HG03139 (cell line): ENCODE measurements at regions not wholly inside any gene's neighbourhood (a gene's known extent, or its start where the extent isn't known, plus 50 kb on each side); places are given as distances from the start of the nearest gene placed in this dataset.
"Not testable (repeated sequence)": the region's sequence is repeated elsewhere in the genome, so short reads cannot be mapped to it uniquely, and the experiment has no call there.

Experiments used
- ATAC-seq: cut with Tn5 transposase; IDR thresholded peaks from one replicate; pipeline ENCODE4 v1.9.1; 2021; ENCODE audit not compliant: unreplicated experiment

DNA sequence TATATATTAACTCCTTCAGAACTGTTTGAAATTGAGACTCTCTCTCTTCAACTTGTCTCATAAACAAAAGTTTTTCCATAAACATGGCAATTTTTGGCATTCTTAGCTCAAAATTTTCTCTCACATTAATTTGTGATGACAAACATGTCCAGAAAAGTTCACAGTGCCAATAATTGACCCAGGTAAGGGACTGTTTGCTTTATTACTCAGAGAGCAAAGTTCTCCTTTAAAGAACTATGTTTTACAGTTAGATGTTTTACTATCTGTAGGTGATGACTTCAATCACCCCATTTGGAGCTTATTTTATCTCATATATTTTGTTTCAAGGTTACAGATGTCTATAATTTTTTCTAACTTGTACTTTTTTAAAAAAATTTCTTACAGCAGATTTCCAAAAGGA lies 855.6 kb downstream of the SLC16A7 start:
- no peak for ATAC-seq

GRCh38 chr12:60465060-60465459 lies 869.2 kb downstream of the SLC16A7 start:
- ATAC-seq: no peak

DNA sequence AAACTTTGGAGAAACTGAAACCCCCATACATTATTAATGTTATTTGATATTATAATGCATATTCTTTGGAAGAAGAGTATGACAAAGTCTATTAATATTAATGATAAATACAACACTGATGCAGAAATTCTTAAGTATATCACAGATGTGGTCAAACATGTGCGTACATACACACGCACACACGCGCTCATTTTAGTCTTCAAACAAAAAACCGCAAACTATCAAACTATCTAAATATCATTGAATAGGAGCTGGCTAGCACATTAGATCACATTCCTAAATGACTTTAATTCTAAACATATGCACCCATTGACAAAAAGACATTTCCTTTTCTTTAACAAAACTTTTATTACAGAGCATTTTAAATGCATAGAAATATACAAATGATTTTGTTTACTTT lies 872.7 kb downstream of the SLC16A7 start:
- no peak for ATAC-seq

DNA sequence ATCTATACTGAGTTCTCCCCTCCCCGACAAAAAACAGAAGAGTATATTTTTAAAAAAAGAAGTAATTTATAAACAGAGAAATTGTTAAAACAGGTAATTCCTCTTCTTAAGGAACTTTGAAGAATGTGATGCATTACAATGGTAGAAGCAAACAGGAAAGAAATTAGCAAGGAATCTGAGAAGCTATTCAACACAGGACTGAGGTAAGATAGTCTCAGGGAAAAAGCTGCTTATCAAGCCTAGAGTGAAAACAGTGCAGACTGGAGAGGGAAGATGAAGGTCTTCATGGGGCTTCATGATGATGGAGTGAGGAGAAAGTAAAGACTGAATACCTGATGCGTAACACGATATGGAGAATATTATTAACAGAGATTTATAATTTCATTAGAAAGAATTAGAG lies 880.0 kb downstream of the SLC16A7 start:
- ATAC-seq: no peak

GRCh38 chr12:60487284-60487683 lies 891.5 kb downstream of the SLC16A7 start:
- no peak for ATAC-seq

- ATAC-seq: no peak
Observed at GRCh38 chr12:60489071-60489470, 893.2 kb downstream of the SLC16A7 start.

DNA sequence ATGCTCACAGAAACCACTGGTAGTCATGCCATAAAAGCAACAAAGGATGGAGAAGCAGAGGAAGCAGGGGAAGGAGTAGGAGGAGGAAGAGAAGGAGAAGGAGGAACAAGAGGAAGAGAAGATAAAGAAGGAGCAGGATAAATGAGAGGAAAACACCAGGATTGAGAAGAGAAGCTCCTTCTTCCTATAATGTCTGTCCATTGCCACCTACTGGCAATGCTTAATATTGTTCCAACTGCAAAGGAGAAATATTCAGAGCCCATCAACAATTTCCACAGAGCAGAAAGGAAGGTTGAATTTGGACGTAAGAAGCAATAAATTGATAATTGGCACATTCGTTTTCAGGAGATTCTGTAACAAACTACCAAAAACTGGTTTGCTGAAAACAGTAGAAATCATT lies 898.4 kb downstream of the SLC16A7 start:
- ATAC-seq: no peak

DNA sequence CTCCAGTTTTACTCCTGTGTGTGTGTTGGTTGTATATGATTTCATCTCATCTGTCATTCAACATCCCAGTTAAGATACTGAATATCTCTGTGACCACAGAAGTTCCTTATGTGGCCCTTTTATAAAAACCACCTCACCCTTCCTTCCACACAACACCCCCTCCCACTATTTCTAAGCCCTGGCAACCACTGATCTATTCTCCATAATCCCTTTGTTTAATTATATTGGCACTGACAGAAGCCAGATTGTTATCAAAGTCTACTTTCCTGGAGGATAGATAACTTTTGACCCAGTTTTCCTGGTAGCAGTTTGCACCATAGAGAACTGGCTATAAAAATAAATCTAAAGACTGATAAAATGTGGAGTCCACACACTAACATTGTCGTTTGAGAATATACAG lies 902.8 kb downstream of the SLC16A7 start:
- no peak for ATAC-seq

DNA sequence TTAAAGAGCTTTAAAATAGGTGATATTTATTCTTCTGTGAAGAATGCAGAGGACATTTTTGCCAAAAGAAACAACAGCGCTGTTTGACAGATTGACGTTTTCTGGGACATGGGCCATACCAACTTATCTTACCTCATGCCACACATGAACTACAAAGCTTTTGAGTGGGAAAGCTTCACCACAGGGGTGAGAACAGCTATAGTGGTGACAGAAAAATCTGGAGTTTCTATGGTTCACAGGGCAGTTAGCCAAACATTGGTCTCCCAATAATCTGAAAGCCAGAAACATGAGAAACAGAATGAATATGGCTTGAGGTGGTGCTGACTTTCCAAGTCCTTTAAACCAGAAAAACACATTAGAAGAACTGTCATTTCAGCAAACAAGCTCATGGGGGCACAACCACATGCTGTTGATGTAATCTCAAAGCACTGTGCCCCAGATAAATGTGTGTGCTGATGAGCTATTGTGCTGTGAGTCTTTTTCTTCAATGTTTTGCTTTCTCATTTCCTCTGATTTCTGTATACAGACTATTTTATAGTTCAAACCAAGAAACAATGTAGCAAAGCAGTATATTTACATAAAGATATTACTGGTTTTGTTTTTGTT lies 905.4 kb downstream of the SLC16A7 start:
- ATAC-seq: no peak

- ATAC-seq: no peak
Observed at GRCh38 chr12:60522684-60523400, 927.0 kb downstream of the SLC16A7 start.

DNA sequence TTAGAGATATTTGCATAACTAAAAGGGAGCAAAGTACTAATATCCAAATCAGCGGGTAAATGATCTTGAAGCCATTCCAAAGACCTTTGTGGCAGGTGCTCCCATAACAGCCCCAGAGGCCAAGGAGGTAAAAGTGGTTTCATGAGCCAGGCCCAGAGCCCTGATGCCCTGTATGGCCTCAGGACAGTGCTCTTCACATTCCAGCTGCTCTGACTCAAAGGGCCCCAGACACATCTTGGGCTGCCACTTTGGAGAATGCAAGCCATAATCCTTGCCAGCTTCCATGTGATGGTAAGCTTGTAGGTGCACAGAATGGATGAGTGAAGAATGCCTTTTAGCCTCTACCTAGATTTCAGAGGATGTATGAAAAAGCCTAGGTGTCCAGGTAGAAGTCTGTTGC lies 933.4 kb downstream of the SLC16A7 start:
- ATAC-seq: no peak

- ATAC-seq: no peak
Observed at GRCh38 chr12:60529723-60530122, 933.9 kb downstream of the SLC16A7 start.

DNA sequence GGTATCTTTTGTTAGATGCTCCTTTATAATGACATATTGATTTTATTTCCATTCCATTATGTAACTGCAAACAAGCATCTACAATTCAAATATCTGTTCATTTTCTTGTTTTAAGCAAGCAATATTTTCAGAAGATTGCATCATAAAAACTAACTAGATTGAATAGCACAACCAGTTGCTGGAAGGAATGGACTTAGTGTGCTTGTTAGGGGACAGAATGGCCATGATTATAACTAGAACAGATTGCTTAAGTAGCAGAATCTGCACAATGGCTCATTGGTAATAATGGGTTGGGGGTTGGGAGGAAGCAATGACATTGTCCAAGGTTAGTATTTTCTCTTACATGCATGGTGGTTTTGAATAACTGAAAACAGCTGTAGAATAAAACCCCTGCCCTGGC lies 939.5 kb downstream of the SLC16A7 start:
- no peak for ATAC-seq

GRCh38 chr12:60539592-60539991 lies 943.8 kb downstream of the SLC16A7 start:
- ATAC-seq: no peak

DNA sequence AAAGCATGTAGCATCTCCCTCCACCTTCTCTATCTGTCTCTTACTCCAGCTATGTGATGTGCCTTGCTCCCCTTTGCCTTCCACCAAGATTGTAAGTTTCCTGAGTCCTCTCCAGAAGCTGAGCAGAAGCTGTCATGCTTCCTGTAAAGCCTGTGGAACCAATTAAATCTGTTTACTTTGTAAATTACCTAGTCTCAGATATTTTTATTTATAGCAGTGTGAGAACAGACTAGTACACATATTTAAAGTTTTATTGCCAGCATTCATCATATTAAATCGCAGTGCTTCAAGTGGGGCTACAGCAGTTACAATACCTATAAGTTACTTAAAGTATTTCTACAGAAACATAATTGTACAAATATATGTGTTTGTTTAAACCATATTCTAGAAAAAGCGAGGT lies 973.1 kb downstream of the SLC16A7 start:
- ATAC-seq: no peak

DNA sequence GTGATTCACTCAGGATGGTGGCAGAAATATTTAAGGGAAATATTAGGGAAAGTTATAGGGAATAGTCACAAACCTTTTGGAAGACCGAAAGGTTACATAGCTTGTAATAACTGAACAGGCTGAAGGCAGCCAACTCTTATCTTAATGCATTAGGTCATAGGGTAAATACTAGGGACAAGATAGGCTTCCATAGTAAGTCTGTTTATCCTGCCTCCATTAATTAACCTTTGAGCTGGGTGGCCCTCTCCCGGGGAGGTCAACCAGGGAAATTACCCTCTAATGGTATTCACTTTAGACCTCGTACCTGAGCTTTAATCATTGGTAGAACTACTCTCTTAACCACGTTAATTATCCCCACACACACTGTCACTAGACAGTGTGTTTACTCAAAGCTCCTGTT lies 981.8 kb downstream of the SLC16A7 start:
- ATAC-seq: no peak

- not testable (repeated sequence) for ATAC-seq
Observed at GRCh38 chr12:60587664-60588063, 991.8 kb downstream of the SLC16A7 start.

GRCh38 chr12:60594035-60594711 lies 998.3 kb downstream of the SLC16A7 start:
- ATAC-seq: no peak

- ATAC-seq: no peak
Observed at GRCh38 chr12:60602601-60603000, 1006.8 kb downstream of the SLC16A7 start.

GRCh38 chr12:60603475-60603874 lies 1007.6 kb downstream of the SLC16A7 start:
- not testable (repeated sequence) for ATAC-seq

GRCh38 chr12:60616400-60616799 lies 1020.6 kb downstream of the SLC16A7 start:
- ATAC-seq: no peak

GRCh38 chr12:60630796-60631195 lies 1035.0 kb downstream of the SLC16A7 start:
- no peak for ATAC-seq
